GM12865 (cell line): ENCODE measurements at regions not wholly inside any gene's neighbourhood (a gene's known extent, or its start where the extent isn't known, plus 50 kb on each side); places are given as distances from the start of the nearest gene placed in this dataset.
"Not testable (repeated sequence)": the region's sequence is repeated elsewhere in the genome, so short reads cannot be mapped to it uniquely, and the experiment has no call there.

Source experiments
- DNase-seq: peaks from one replicate; pipeline ENCODE4 v3.0.0; 2010; ENCODE audit warnings: low read depth
- H3K4me3 ChIP-seq: 2 replicates; pipeline ENCODE4 v1.5.1; 2011; ENCODE audit warnings: mild to moderate bottlenecking, low read depth, low read length, control low read depth
- TF ChIP-seq, protein P1 (sequence below): IDR thresholded peaks from 2 replicates; pipeline ENCODE4 v1.5.1; 2011; ENCODE audit warnings: low read length, control low read depth, low read depth, inconsistent platforms; ENCODE audit not compliant: insufficient read depth; ENCODE audit errors: missing control alignments

DNA sequence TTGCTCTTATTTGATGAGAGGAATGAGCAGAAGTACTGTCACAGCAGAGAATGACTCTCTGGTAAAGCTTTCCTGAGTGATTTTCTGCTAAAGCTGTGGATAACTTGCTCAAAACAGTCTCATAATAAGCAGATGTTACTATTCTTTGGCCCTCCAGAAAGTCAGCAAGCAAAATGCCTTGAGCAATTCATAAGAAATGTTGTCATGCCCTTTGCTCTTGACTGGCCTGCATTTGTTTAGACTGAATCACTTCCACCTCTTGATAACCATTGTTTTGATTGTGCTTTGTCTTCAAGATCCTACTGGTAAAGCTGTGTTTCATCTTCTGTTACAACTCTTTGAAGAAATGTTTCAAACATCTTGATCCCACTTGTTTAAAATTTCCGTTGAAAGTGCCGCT is 457.9 kb upstream of the FOXG1 start:
- no peak for DNase-seq
- H3K4me3 ChIP-seq = no peak overlapping the region
- TF ChIP-seq, protein P1, sequence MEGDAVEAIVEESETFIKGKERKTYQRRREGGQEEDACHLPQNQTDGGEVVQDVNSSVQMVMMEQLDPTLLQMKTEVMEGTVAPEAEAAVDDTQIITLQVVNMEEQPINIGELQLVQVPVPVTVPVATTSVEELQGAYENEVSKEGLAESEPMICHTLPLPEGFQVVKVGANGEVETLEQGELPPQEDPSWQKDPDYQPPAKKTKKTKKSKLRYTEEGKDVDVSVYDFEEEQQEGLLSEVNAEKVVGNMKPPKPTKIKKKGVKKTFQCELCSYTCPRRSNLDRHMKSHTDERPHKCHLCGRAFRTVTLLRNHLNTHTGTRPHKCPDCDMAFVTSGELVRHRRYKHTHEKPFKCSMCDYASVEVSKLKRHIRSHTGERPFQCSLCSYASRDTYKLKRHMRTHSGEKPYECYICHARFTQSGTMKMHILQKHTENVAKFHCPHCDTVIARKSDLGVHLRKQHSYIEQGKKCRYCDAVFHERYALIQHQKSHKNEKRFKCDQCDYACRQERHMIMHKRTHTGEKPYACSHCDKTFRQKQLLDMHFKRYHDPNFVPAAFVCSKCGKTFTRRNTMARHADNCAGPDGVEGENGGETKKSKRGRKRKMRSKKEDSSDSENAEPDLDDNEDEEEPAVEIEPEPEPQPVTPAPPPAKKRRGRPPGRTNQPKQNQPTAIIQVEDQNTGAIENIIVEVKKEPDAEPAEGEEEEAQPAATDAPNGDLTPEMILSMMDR = no peak

DNA sequence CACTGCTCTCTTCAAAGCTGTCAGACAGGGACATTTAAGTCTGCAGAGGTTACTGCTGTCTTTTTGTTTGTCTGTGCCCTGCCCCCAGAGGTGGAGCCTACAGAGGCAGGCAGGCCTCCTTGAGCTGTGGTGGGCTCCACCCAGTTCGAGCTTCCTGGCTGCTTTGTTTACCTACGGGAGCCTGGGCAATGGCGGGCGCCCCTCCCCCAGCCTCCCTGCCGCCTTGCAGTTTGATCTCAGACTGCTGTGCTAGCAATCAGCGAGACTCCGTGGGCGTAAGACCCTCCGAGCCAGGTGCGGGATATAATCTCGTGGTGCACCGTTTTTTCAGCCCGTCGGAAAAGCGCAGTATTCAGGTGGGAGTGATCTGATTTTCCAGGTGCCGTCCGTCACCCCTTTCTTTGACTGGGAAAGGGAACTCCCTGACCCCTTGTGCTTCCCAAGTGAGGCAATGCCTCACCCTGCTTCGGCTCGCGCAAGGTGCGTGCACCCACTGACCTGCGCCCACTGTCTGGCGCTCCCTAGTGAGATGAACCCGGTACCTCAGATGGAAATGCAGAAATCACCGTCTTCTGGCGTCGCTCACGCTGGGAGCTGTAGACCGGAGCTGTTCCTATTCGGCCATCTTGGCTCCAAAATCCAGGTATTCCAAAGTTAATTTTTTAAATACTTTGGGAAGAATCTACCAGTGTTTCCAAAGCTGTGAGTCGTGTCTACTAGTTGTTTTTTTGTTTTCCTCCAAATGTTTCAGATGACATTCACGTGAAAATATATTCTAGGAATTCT is 448.5 kb upstream of the FOXG1 start:
- DNase-seq, H3K4me3 ChIP-seq: not testable (repeated sequence)

DNA sequence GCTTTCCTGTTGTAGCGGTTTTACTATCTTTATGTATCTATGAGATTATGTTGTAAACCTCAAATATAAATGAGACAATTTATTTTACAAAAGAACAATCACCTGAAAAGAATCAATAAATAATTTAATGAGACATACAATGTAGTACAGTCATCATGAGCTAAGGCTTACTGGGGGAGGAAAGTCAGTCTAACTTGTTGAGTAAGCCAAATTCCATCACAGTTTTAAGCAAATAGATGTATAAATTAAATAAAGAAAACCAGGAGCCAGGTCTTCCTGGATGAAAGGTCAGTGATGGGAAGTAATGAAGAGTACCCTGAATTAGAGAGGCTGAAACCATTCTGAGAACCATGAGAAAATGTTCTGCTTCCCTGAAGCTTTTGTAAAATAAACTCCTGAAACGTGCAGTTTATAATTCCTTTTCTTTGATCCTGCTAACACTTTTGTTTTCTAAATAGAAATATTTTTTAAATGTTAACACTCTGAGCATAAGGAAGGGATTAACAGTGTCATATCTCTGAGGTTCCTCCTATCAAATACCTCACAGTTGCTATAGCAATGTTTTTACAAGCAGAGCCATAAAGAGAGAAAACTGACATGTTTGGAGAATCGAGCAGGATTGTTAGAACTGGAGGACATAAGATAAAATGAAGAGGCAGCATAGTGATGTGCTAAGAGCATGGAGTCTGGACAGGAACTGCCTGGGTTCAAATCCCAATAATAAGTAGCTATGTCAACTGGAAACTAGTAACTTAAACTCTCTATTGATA is 444.9 kb upstream of the FOXG1 start:
- TF ChIP-seq, protein P1 = no peak
- no peak for DNase-seq
- H3K4me3 ChIP-seq = no peak overlapping the region

DNA sequence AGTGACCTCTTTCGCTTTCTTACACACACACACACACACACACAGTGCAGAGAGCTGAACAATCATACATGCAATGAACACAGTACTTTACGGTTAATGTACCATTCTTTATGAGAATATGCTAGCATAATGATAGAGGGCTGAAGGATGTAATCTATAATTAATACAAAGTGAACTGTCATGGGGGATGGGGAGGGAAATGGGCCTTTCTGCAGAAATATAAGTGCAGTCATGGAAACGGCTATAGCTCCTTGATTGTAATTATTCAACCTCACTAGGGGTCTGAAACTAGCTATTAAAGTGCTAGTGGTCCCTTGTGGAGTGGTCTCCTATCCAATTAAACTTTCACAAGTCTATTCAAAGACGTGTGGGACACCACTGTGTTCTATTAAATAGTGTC is 443.2 kb upstream of the FOXG1 start:
- no peak for DNase-seq
- TF ChIP-seq, protein P1 = no peak
- no peak overlapping the region for H3K4me3 ChIP-seq

DNA sequence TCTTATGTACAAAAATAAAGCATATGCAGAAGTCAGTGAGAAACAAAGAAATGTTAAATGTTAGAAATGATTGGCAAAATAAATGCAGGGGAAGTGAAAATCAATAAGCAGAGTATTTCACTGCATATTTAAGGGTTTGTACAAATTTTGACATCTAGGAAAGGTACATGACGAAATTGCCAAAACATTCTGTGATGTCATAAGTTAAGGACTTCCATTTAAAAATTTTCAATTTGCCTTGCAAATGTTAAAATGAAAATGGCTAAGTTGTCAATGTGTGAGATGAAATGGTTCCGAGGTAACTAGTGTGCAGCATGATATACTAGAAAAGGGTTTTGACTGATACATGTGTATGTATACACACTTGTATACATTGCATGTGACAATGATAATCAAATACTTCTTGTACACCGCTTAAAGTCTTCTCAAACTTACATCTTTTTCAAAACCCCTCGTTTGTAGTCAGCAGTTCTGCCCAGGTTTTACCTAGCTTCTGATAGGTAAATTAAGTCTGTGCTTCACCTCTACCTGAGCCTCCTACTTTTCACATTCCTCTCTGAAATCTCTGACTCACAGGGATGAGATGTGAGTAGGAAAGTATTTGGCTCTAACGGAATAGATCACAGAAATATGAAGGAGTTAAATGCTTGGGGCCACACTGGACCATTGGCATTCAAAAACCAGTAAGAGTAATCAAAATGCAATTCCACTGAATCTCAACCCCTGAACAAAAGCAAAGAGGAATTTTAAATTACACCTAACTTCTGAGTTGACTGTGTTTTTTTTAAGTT is 442.4 kb upstream of the FOXG1 start:
- no peak overlapping the region for H3K4me3 ChIP-seq
- no peak for DNase-seq
- TF ChIP-seq, protein P1 = no peak

DNA sequence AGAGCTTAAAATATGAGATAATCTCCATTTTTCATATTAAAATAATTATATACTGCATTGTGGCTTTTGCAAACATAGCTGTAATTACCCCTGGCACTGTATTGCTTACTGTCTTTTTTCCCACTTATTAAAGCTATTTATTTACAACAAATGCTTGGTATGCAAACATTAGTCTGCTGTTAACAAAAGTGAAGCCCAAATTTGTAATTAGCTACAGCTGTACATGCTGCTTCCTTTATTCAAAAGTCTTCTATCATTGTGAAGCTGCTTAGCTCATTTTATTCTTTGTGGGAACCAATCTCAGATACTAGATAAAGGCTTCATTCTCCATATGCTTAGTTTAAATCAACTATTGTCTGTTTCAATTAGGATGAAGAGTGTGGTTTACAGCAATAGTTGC is 425.8 kb upstream of the FOXG1 start:
- DNase-seq = no peak
- TF ChIP-seq, protein P1 = no peak
- H3K4me3 ChIP-seq = no peak overlapping the region

DNA sequence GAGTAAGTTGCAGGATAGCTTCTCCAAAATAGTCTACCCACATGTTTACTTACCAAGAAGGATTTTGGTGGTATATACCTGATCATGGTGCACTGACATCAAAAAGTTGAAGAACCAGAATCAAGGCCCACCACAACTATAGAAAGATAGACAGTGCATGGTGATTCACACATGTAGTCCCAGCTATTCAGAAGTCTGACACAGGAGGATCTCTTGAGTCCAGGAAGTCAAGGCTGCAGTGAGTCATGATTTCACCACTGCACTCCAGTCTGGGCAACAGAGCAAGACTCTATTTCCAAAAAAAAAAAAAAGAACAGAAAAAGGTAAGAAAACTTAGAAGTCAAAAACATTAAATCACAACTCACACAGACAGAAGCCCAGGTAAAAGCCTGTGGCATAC is 422.2 kb upstream of the FOXG1 start:
- no peak overlapping the region for H3K4me3 ChIP-seq
- TF ChIP-seq, protein P1 = no peak
- no peak for DNase-seq
